ENCODE measurements at regions not wholly inside any gene's neighbourhood (a gene's known extent, or its start where the extent isn't known, plus 50 kb on each side); places are given as distances from the start of the nearest gene placed in this dataset.

GRCh38 chr6:88383183-88383582 lies 217.0 kb upstream of the CNR1 start:
- no peak for DNase-seq (ENCODE audit: low spot score)

GRCh38 chr6:88381289-88381642 lies 215.1 kb upstream of the CNR1 start:
- DNase-seq (ENCODE audit: low spot score): no peak

- DNase-seq (ENCODE audit: low spot score): peak; percentile 51
Observed at GRCh38 chr6:88380618-88381288, 214.6 kb upstream of the CNR1 start.

GRCh38 chr6:88380083-88380482 lies 213.9 kb upstream of the CNR1 start:
- DNase-seq (ENCODE audit: low spot score): peak; percentile 30

- DNase-seq (ENCODE audit: low spot score): no peak
Observed at GRCh38 chr6:88378639-88379038, 212.5 kb upstream of the CNR1 start.

- DNase-seq (ENCODE audit: low spot score): no peak
Observed at GRCh38 chr6:88377976-88378568, 211.9 kb upstream of the CNR1 start.

GRCh38 chr6:88376768-88377387 lies 210.7 kb upstream of the CNR1 start:
- DNase-seq (ENCODE audit: low spot score): peak; percentile 40

GRCh38 chr6:88376197-88376596 lies 210.1 kb upstream of the CNR1 start:
- DNase-seq (ENCODE audit: low spot score): no peak

- DNase-seq (ENCODE audit: low spot score): no peak
Observed at GRCh38 chr6:88374553-88374952, 208.4 kb upstream of the CNR1 start.

- no peak for DNase-seq (ENCODE audit: low spot score)
Observed at GRCh38 chr6:88371480-88371879, 205.3 kb upstream of the CNR1 start.

GRCh38 chr6:88370127-88370710 lies 204.1 kb upstream of the CNR1 start:
- no peak for DNase-seq (ENCODE audit: low spot score)

GRCh38 chr6:88369262-88369661 lies 203.1 kb upstream of the CNR1 start:
- no peak for DNase-seq (ENCODE audit: low spot score)

GRCh38 chr6:88368071-88368787 lies 202.1 kb upstream of the CNR1 start:
- DNase-seq (ENCODE audit: low spot score): no peak

- no peak for DNase-seq (ENCODE audit: low spot score)
Observed at GRCh38 chr6:88367248-88367647, 201.1 kb upstream of the CNR1 start.

GRCh38 chr6:88366672-88367071 lies 200.5 kb upstream of the CNR1 start:
- no peak for DNase-seq (ENCODE audit: low spot score)

- no peak for DNase-seq (ENCODE audit: low spot score)
Observed at GRCh38 chr6:88365656-88366055, 199.5 kb upstream of the CNR1 start.

- DNase-seq (ENCODE audit: low spot score): no peak
Observed at GRCh38 chr6:88365230-88365629, 199.1 kb upstream of the CNR1 start.

GRCh38 chr6:88361754-88362153 lies 195.6 kb upstream of the CNR1 start:
- no peak for DNase-seq (ENCODE audit: low spot score)

- DNase-seq (ENCODE audit: low spot score): no peak
Observed at GRCh38 chr6:88361298-88361697, 195.2 kb upstream of the CNR1 start.

GRCh38 chr6:88360203-88360797 lies 194.2 kb upstream of the CNR1 start:
- no peak for DNase-seq (ENCODE audit: low spot score)

GRCh38 chr6:88359530-88360202 lies 193.5 kb upstream of the CNR1 start:
- DNase-seq (ENCODE audit: low spot score): no peak

Measured in umbilical cord (tissue), 1 donor.